BLaER1 treated with 17β-estradiol and CSF1 and Interleukin-3, amounts not matched to agents 10 nM and 100 nM (cell line): ENCODE measurements at regions not wholly inside any gene's neighbourhood (a gene's known extent, or its start where the extent isn't known, plus 50 kb on each side); places are given as distances from the start of the nearest gene placed in this dataset.
A peak's percentile ranks its signal among the peaks of the same experiment; 100 is the strongest.

ENCODE experiments used
- H3K27ac ChIP-seq, 11 experiments: shearing (Covaris generic); formaldehyde crosslinking; 2 replicates each; pipeline ENCODE4 v1.8.1; 2022
- H3K27me3 ChIP-seq, 11 experiments: shearing (Covaris generic); formaldehyde crosslinking; 2 replicates each; pipeline ENCODE4 v1.8.1; 2022
- H3K36me3 ChIP-seq, 11 experiments: shearing (Covaris generic); formaldehyde crosslinking; 2 replicates each; pipeline ENCODE4 v1.8.1; 2022
- H3K4me1 ChIP-seq, 10 experiments: shearing (Covaris generic); formaldehyde crosslinking; 2 replicates each; pipeline ENCODE4 v1.8.1; 2022
- H3K4me2 ChIP-seq, 11 experiments: shearing (Covaris generic); formaldehyde crosslinking; 2 replicates each; pipeline ENCODE4 v1.8.1; 2022
- H3K4me3 ChIP-seq, 10 experiments: shearing (Covaris generic); formaldehyde crosslinking; 2 replicates each; pipeline ENCODE4 v1.8.1; 2022
- H3K9ac ChIP-seq, 11 experiments: shearing (Covaris generic); formaldehyde crosslinking; 2 replicates each; pipeline ENCODE4 v1.8.1; 2022
- H3K9me3 ChIP-seq, 11 experiments: shearing (Covaris generic); formaldehyde crosslinking; replicated peaks in 1 of 11; 2 replicates each; pipeline ENCODE4 v1.8.1; 2022
- H4K20me1 ChIP-seq, 11 experiments: shearing (Covaris generic); formaldehyde crosslinking; 2 replicates each; pipeline ENCODE4 v1.8.1; 2022
- Cebpa-rat ChIP-seq, 11 experiments: shearing (Covaris generic); IDR thresholded peaks; 2 replicates each; pipeline ENCODE4 v1.8.1; 2022

DNA sequence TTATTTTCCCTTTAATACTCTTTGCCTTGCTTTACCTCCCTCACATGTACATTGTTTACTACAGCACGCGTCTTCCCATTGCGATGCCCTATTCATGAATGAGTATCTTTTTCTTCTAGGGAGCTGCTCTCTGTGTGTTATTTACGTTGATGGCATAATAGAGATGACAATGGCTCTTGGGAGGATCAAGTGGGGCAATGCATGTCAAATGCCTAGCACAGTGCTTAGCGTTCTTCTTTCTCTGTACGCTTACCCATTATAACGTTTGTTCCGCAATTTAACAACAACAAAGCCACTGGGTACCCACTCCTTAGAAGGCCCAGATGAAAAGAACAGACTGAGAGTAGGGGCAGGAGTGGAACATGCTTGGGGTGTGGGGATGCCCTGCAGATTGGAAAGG is 271.6 kb upstream of the TNRC6C start:
- peak overlapping the region in 9 of 11 experiments; percentile 56 to 82 (median 73); a peak in 18 of 22 replicates for H3K4me2 ChIP-seq
- TF ChIP-seq Cebpa-rat (IDR thresholded peaks at IDR 0.05) = no peak
- H3K36me3 ChIP-seq = no peaks in the 10 kb centered on the region
- H3K9me3 ChIP-seq = no peaks in the 10 kb centered on the region
- no peaks in the 10 kb centered on the region; a peak in 1 of 22 replicates for H3K27me3 ChIP-seq
- H3K4me3 ChIP-seq = no peak overlapping the region
- H4K20me1 ChIP-seq = no peaks in the 10 kb centered on the region
- peaks cover 28 to 57% (median 51%) of the 10 kb centered on the region in 10 experiments for H3K4me1 ChIP-seq
- peak overlapping the region in 6 of 11 experiments; percentile 29 to 53 (median 35); a peak in 7 of 22 replicates for H3K27ac ChIP-seq
- peak overlapping the region in 1 of 11 experiments; percentile 8; a peak in 1 of 22 replicates for H3K9ac ChIP-seq

DNA sequence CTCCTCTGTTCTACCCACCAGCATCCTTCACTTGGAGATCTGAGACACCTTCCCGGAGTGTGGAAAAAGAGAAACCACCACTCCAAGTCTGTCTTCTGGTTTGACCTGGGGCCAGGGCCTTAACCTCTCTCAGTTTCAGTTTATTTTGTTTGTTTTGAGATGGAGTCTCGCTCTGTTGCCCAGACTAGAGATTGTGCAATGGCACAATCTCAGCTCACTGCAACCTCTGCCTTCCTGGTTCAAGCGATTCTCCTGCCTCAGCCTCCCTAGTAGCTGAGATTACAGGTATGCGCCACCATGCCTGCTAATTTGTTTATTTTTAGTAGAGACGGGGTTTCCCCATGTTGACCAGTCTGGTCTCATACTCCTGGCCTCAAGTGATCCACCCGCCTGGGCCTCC is 271.1 kb upstream of the TNRC6C start:
- Histone ChIP-seq H3K27me3 (peaks cover 0 to 2% (median 0%) of the 10 kb centered on the region in 11 experiments; a peak in 1 of 22 replicates), H3K27ac (peak overlapping the region in 7 of 11 experiments; percentile 27 to 53 (median 38); a peak in 9 of 22 replicates), H3K36me3 (no peaks in the 10 kb centered on the region), H3K9ac (peak overlapping the region in 1 of 11 experiments; percentile 8; a peak in 1 of 22 replicates), H3K4me2 (peak overlapping the region; percentile 23 to 82 (median 72)), H3K4me1 (peaks cover 34 to 62% (median 56%) of the 10 kb centered on the region in 10 experiments), H3K4me3 (no peak overlapping the region), H4K20me1 (no peaks in the 10 kb centered on the region), H3K9me3 (no peaks in the 10 kb centered on the region)
- TF ChIP-seq Cebpa-rat (IDR thresholded peaks at IDR 0.05) = peak in 8 of 11 experiments; percentile 42 to 91 (median 76); a peak in 16 of 22 replicates

DNA sequence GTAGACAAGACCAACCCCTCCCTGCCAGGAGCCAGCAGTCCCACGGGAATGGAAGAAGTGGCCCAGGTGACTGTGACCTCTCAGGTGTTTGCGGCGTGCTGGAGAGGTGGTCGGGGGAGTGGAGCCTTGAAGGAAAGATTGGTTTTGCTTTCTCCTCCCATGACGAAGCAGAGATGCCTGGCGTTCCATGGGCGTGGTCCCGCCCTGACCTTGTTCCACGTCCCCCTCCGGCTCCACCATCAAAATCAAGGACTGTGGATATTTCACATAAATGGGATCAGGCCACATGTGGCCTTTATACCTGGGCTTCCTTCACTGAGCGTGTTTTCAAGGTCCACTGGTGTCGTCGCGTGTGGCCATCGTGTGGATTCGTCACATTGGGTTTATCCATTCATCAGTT is 270.6 kb upstream of the TNRC6C start:
- no peak for TF ChIP-seq Cebpa-rat (IDR thresholded peaks at IDR 0.05)
- peak overlapping the region in 7 of 11 experiments; percentile 27 to 53 (median 38); a peak in 10 of 22 replicates for H3K27ac ChIP-seq
- peaks cover 0 to 7% (median 0%) of the 10 kb centered on the region in 11 experiments; a peak in 3 of 22 replicates for H3K27me3 ChIP-seq

DNA sequence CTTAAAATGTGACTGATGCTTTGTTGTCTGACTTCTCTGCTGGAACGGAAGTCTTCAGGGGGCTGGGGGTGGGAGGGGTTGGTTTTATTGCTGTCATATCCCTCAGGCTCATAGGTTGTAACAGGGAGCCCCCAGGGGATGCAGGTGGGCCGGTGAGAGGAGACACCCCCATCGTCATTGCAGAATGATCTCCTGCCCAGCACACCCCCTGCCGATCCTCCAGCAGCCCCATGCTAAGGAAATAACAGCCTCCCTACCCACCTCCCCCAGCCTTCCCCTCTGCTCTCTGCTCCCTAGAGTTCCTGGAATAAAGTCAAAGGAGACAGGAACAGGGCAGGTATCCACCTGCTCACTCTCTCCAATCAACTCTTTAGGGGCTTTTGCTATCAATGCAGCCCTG is 270.1 kb upstream of the TNRC6C start:
- Histone ChIP-seq H3K4me2 (peak overlapping the region in 9 of 11 experiments; percentile 56 to 82 (median 73); a peak in 17 of 22 replicates), H3K4me1 (peaks cover 40 to 72% (median 66%) of the 10 kb centered on the region in 10 experiments), H3K9ac (no peak overlapping the region), H4K20me1 (no peaks in the 10 kb centered on the region), H3K27ac (peak overlapping the region in 1 of 11 experiments; percentile 46; a peak in 3 of 22 replicates), H3K27me3 (peaks cover 0 to 12% (median 0%) of the 10 kb centered on the region in 11 experiments; a peak in 4 of 22 replicates), H3K9me3 (no peaks in the 10 kb centered on the region), H3K36me3 (no peaks in the 10 kb centered on the region), H3K4me3 (no peak overlapping the region)
- TF ChIP-seq Cebpa-rat (IDR thresholded peaks at IDR 0.05) = no peak

More for the DNA sequence above, 270.6 kb upstream of the TNRC6C start:
- no peaks in the 10 kb centered on the region for H3K36me3 ChIP-seq
- no peaks in the 10 kb centered on the region for H3K9me3 ChIP-seq
- peak overlapping the region; percentile 23 to 82 (median 72) for H3K4me2 ChIP-seq
- H3K9ac ChIP-seq = no peak overlapping the region
- H3K4me3 ChIP-seq = no peak overlapping the region
- H3K4me1 ChIP-seq = peaks cover 39 to 67% (median 61%) of the 10 kb centered on the region in 10 experiments
- no peaks in the 10 kb centered on the region for H4K20me1 ChIP-seq

DNA sequence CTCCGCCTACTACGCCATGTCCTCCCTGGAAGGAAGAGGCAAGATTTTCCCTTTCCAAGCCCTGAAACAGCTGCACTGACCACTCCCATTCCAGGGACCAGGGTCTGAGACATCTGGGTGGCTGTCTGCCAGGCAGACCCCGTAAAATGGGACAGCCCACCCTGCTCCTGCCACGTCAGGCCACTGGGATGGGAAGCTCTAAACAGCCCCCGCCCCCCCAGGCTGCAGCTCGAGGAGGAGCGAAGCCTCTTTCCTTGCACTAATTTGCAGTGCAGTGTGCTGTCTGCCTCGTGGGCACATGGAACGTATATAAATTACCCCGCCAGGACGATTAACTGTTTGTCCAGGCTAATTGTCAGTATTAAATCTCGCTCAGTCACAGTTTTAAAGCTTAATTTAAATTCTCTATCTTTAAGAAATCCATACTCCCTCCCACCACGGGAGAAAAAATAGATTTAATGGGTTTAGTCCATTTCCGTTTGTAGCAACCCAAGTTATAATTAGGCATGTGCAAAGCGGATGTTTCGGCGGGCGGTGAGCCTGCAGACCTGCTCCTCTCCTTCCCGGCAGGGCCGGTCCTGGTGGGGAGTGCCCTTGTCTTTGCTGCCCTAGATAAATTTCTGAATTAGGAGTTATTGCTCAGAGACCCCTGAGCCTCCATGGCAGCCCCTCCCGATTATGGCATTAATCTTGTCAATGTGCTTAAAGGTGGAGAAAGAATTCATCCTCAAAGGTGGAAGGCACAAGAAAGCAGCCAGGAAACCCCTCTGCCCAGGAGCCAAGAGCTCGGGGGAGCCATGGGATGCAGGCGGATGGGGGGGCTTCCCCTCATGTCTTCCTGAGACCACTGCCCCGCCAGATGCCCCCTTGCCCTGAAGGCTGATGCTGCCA is 268.0 kb upstream of the TNRC6C start:
- Histone ChIP-seq H3K27ac (peak overlapping the region in 9 of 11 experiments; percentile 32 to 78 (median 76); a peak in 17 of 22 replicates), H3K4me1 (peaks cover 40 to 91% (median 87%) of the 10 kb centered on the region in 10 experiments), H3K9me3 (no peaks in the 10 kb centered on the region), H3K9ac (peak overlapping the region in 10 of 11 experiments; percentile 4 to 73 (median 62); a peak in 17 of 22 replicates), H4K20me1 (no peaks in the 10 kb centered on the region), H3K27me3 (peaks cover 0 to 31% (median 10%) of the 10 kb centered on the region in 11 experiments; a peak in 16 of 22 replicates), H3K36me3 (no peaks in the 10 kb centered on the region), H3K4me3 (peak overlapping the region; percentile 5 to 59 (median 48); a peak in 15 of 20 replicates), H3K4me2 (peak overlapping the region; percentile 87 to 99 (median 93))
- no peak for TF ChIP-seq Cebpa-rat (IDR thresholded peaks at IDR 0.05)

DNA sequence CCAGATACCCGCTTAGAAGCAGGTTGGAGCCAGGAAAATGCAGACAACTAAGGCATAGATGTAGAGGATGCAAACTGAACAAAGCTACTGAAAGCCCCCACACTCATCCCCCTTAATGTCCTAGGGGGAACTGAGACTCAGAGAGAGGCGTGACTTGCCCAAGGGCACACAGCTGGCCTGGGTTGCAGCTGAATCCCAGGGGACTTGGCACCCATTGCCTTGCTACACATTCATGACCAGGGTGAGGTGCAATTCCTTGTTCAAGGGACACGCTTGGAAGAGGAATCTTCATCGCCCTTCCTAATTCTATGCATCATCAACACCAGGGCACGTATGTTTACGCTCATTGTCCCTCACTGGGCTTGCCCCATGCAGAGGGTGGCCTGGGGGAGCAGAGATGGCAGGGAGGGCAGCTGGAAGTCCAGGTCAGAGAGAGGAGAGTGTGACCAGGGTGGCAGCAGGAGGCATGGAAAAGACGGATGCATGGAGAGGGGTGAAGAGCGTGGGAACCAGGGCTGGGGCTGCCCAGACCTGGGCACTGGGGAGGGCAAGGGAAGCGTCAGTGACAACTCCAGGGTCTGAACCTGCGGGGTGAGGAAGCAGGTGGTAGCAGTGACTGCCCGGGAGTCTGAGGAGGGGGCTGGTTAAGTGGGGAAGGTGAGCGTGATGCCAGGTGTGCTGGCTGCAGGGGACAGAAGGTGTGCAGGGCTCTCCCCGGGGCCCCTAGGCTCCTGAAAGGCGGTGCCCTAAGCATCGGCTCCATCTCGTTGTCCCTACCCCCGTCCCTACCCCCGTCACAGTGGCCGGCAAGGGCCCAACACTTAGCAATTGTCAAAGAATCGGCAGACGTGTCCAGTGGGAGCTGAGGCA is 267.1 kb upstream of the TNRC6C start:
- no peaks in the 10 kb centered on the region for H3K9me3 ChIP-seq
- peaks cover 40 to 99% (median 94%) of the 10 kb centered on the region in 10 experiments for H3K4me1 ChIP-seq
- peak overlapping the region in 8 of 10 experiments; percentile 31 to 59 (median 48); a peak in 12 of 20 replicates for H3K4me3 ChIP-seq
- H3K36me3 ChIP-seq = no peaks in the 10 kb centered on the region
- H3K4me2 ChIP-seq = peak overlapping the region; percentile 87 to 99 (median 93)
- no peak for TF ChIP-seq Cebpa-rat (IDR thresholded peaks at IDR 0.05)
- peak overlapping the region in 9 of 11 experiments; percentile 4 to 73 (median 62); a peak in 17 of 22 replicates for H3K9ac ChIP-seq
- peak overlapping the region in 8 of 11 experiments; percentile 64 to 78 (median 76); a peak in 17 of 22 replicates for H3K27ac ChIP-seq
- no peaks in the 10 kb centered on the region for H4K20me1 ChIP-seq
- H3K27me3 ChIP-seq = peaks cover 7 to 40% (median 19%) of the 10 kb centered on the region in 11 experiments; a peak in 18 of 22 replicates

DNA sequence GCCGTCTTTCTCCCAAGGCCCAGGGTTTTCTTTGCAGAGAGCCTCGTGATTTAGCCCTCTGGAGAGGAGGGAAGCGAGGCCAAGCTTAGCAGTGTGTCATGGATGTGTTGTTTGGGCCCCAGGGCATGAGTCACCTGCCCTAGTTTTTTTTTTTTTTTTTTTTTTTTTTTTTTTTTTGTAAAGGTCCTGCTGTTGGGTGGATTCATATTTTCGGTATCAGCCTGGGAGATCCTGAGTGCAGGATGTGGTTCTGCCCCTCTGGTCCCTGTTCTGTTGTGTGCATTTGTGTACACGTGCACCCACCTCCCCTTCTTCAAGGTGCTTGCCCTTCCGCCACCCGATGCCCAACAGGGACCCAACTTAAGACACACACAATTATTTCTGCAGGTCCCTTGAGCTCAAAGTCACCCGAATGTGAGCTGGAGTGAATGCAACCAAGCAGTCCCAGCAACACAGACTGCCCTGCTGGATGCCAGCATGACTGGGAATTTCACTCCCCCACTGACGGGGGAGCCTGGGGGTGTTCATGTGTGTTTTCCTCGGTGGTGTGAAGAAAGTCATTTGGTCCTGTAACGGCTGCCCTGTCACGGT is 265.8 kb upstream of the TNRC6C start:
- H3K36me3 ChIP-seq = no peaks in the 10 kb centered on the region
- H3K27ac ChIP-seq = no peak overlapping the region
- peaks cover 38 to 100% (median 97%) of the 10 kb centered on the region in 10 experiments for H3K4me1 ChIP-seq
- H3K4me3 ChIP-seq = no peak overlapping the region
- H3K27me3 ChIP-seq = peaks cover 19 to 52% (median 31%) of the 10 kb centered on the region in 11 experiments; a peak in 21 of 22 replicates
- no peaks in the 10 kb centered on the region for H4K20me1 ChIP-seq
- no peak overlapping the region for H3K9ac ChIP-seq
- H3K4me2 ChIP-seq = peak overlapping the region; percentile 87 to 99 (median 93)
- H3K9me3 ChIP-seq = no peaks in the 10 kb centered on the region
- TF ChIP-seq Cebpa-rat (IDR thresholded peaks at IDR 0.05) = no peak

DNA sequence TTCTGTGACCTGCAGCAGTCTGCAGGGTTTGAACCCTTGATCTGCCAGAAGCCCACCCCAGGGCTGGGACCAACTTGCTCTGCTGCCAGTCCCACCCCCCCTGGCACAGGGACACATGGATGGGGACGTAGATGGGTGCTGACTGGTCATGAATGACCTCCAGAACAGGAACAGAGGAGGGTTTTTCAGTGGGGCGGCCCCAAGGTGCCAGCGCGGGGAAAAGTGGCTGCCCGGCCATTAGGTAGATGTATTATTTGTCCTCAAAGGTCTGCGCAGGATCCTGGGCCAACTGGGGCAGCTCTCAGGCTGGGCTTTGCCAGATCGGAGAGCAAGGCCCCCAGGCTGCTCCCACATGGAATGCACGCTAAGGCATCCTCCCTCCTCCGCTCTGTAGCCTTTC is 265.2 kb upstream of the TNRC6C start:
- Histone ChIP-seq H3K36me3 (no peaks in the 10 kb centered on the region), H3K27ac (no peak overlapping the region), H3K4me3 (no peak overlapping the region), H4K20me1 (no peaks in the 10 kb centered on the region), H3K4me1 (peaks cover 35 to 100% (median 97%) of the 10 kb centered on the region in 10 experiments), H3K9me3 (no peaks in the 10 kb centered on the region), H3K4me2 (peak overlapping the region in 10 of 11 experiments; percentile 87 to 99 (median 93); a peak in 20 of 22 replicates), H3K27me3 (peaks cover 25 to 57% (median 37%) of the 10 kb centered on the region in 11 experiments; a peak in 21 of 22 replicates), H3K9ac (no peak overlapping the region)
- TF ChIP-seq Cebpa-rat (IDR thresholded peaks at IDR 0.05) = no peak
